Ovary (tissue), 3 donors: ENCODE measurements at regions not wholly inside any gene's neighbourhood (a gene's known extent, or its start where the extent isn't known, plus 50 kb on each side); places are given as distances from the start of the nearest gene placed in this dataset.

Experiments
- EP300 ChIP-seq: sonication (generic); formaldehyde crosslinking; IDR thresholded peaks from one replicate; pipeline ENCODE4 v1.6.1; 2017; ENCODE audit warnings: antibody characterized with exemption
- TF ChIP-seq, protein P1 (sequence below), 3 donors: fragments of 450-650 bp in 2 of 3; fragments of 200-600 bp in 1 of 3; IDR thresholded peaks; one replicate each; pipeline versions ENCODE4 v1.5.1 to v1.8.0; 2016 to 2022; ENCODE audit warnings: antibody characterized with exemption in 3 of 3, mild to moderate bottlenecking in 1 of 3
- donor health status: DM: no; HTN: no; CAD: no.

DNA sequence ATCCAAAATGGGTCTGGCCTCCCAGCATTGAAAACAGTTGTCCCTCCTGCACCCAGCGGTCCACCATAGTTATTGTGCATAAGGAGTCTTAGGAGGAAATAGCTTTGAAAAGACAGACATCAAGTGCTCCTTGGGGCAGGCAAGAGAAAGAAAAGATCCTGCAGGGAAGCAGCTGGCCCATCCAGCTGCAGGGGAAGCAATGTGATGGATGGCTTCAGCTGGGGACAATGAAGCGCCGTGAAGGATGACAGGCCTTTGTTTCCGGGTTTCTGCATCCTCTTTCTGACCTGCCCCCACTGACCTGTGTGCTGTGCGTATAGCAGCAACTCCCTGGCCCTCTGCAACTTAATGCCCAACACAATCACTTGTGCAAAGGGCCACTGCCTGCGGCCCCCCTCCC is 142.9 kb upstream of the NCKAP5 start:
- no peak for TF ChIP-seq EP300
- TF ChIP-seq, protein P1, sequence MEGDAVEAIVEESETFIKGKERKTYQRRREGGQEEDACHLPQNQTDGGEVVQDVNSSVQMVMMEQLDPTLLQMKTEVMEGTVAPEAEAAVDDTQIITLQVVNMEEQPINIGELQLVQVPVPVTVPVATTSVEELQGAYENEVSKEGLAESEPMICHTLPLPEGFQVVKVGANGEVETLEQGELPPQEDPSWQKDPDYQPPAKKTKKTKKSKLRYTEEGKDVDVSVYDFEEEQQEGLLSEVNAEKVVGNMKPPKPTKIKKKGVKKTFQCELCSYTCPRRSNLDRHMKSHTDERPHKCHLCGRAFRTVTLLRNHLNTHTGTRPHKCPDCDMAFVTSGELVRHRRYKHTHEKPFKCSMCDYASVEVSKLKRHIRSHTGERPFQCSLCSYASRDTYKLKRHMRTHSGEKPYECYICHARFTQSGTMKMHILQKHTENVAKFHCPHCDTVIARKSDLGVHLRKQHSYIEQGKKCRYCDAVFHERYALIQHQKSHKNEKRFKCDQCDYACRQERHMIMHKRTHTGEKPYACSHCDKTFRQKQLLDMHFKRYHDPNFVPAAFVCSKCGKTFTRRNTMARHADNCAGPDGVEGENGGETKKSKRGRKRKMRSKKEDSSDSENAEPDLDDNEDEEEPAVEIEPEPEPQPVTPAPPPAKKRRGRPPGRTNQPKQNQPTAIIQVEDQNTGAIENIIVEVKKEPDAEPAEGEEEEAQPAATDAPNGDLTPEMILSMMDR (IDR thresholded peaks at IDR 0.05) = no peak
